ENCODE measurements at regions not wholly inside any gene's neighbourhood (a gene's known extent, or its start where the extent isn't known, plus 50 kb on each side); places are given as distances from the start of the nearest gene placed in this dataset.
"Not testable (repeated sequence)": the region's sequence is repeated elsewhere in the genome, so short reads cannot be mapped to it uniquely, and the experiment has no call there.

DNA sequence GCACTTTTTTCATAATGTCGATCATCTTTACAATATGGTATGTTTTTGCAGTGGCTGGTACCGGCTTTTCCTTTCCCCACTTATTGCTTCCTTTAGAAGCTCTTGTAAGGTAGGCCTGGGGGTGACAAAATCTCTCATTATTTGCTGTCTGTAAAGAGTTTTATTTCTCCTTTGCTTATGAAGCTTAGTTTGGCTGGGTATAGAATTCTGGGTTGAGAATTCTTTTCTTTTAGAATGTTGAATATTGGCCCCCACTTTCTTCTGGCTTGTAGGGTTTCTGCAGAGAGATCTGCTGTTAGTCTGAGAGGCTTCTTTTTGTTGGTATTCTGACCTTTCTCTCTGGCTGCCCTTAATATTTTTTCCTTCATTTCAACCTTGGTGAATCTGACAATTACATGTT, 58.5 kb upstream of the OR14J1 start:
- TF ChIP-seq EZH2, EZH2phosphoT487 (IDR thresholded peaks at IDR 0.05): not testable (repeated sequence)
- TF ChIP-seq, protein P1, sequence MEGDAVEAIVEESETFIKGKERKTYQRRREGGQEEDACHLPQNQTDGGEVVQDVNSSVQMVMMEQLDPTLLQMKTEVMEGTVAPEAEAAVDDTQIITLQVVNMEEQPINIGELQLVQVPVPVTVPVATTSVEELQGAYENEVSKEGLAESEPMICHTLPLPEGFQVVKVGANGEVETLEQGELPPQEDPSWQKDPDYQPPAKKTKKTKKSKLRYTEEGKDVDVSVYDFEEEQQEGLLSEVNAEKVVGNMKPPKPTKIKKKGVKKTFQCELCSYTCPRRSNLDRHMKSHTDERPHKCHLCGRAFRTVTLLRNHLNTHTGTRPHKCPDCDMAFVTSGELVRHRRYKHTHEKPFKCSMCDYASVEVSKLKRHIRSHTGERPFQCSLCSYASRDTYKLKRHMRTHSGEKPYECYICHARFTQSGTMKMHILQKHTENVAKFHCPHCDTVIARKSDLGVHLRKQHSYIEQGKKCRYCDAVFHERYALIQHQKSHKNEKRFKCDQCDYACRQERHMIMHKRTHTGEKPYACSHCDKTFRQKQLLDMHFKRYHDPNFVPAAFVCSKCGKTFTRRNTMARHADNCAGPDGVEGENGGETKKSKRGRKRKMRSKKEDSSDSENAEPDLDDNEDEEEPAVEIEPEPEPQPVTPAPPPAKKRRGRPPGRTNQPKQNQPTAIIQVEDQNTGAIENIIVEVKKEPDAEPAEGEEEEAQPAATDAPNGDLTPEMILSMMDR (IDR thresholded peaks at IDR 0.05): not testable (repeated sequence)
